GM10266 (cell line): ENCODE measurements at regions not wholly inside any gene's neighbourhood (a gene's known extent, or its start where the extent isn't known, plus 50 kb on each side); places are given as distances from the start of the nearest gene placed in this dataset.

Experiments
- DNase-seq: peaks from one replicate; pipeline ENCODE4 v3.0.0; 2012; ENCODE audit errors: extremely low spot score
- CTCF ChIP-seq: IDR thresholded peaks from 2 replicates; pipeline ENCODE4 v1.5.1; 2012; ENCODE audit warnings: mild to moderate bottlenecking, low read depth; ENCODE audit not compliant: control insufficient read depth, insufficient read depth; ENCODE audit errors: missing control alignments

GRCh38 chr2:77954931-77955330 lies 432.8 kb upstream of the LRRTM4 start:
- no peak for TF ChIP-seq CTCF
- DNase-seq: no peak

- no peak for TF ChIP-seq CTCF
- no peak for DNase-seq
Observed at GRCh38 chr2:77962943-77963342, 440.8 kb upstream of the LRRTM4 start.

GRCh38 chr2:77977471-77978063 lies 455.4 kb upstream of the LRRTM4 start:
- TF ChIP-seq CTCF: no peak
- no peak for DNase-seq

- no peak for DNase-seq
- no peak for TF ChIP-seq CTCF
Observed at GRCh38 chr2:77995161-77995560, 473.0 kb upstream of the LRRTM4 start.

GRCh38 chr2:77999376-77999775 lies 477.2 kb upstream of the LRRTM4 start:
- TF ChIP-seq CTCF: no peak
- no peak for DNase-seq

- TF ChIP-seq CTCF: no peak
Observed at GRCh38 chr2:78009289-78009688, 487.1 kb upstream of the LRRTM4 start.

GRCh38 chr2:78011251-78011650 lies 489.1 kb upstream of the LRRTM4 start:
- no peak for TF ChIP-seq CTCF
- DNase-seq: no peak

More at GRCh38 chr2:78009289-78009688, 487.1 kb upstream of the LRRTM4 start:
- DNase-seq: no peak
